ENCODE measurements at regions not wholly inside any gene's neighbourhood (a gene's known extent, or its start where the extent isn't known, plus 50 kb on each side); places are given as distances from the start of the nearest gene placed in this dataset.

DNA sequence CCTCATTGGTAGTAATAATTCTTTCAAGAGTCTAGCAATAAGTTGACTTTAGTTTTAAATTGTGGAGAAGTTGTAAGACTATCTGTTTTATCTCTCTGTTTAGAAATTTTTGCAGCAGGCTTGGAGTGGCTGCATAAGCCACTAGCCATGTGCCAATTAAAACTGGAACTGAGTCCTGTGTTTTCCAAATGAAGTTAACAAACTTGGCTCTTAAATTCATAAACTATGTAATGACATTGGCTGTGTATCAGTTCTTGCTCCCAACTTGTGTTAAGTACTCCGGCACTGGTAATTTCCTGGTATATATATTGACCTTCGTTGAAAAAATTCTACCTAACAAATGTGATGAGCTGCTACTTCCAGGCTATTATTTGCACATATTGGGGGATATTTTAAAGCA is 420.4 kb downstream of the GBA3 start:
- intact Hi-C loops (cut with DNase I, micrococcal nuclease) = no loop called here
- CTCF ChIA-PET = no interaction called here
- Histone ChIP-seq H3K9me3 (ENCODE audit: control insufficient read depth in 1 of 2, insufficient read depth in 1 of 2, low read length in 2 of 2) (no peaks in the 10 kb centered on the region), H3K4me3 (ENCODE audit: low read length) (no peak overlapping the region), H3K27ac (ENCODE audit: low read depth in 1 of 2, low read length in 2 of 2) (no peak overlapping the region), H3K4me1 (ENCODE audit: insufficient read depth, low read length) (no peaks in the 10 kb centered on the region), H3K27me3 (ENCODE audit: control insufficient read depth in 1 of 2, insufficient read depth in 2 of 2, low read length in 2 of 2) (no peaks in the 10 kb centered on the region), H3K36me3 (ENCODE audit: insufficient read depth, low read length) (no peaks in the 10 kb centered on the region)
- H3K27ac Mint-ChIP-seq = no peak overlapping the region
- POLR2A ChIA-PET = no interaction called here
- TF ChIP-seq, protein P1, sequence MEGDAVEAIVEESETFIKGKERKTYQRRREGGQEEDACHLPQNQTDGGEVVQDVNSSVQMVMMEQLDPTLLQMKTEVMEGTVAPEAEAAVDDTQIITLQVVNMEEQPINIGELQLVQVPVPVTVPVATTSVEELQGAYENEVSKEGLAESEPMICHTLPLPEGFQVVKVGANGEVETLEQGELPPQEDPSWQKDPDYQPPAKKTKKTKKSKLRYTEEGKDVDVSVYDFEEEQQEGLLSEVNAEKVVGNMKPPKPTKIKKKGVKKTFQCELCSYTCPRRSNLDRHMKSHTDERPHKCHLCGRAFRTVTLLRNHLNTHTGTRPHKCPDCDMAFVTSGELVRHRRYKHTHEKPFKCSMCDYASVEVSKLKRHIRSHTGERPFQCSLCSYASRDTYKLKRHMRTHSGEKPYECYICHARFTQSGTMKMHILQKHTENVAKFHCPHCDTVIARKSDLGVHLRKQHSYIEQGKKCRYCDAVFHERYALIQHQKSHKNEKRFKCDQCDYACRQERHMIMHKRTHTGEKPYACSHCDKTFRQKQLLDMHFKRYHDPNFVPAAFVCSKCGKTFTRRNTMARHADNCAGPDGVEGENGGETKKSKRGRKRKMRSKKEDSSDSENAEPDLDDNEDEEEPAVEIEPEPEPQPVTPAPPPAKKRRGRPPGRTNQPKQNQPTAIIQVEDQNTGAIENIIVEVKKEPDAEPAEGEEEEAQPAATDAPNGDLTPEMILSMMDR (IDR thresholded peaks at IDR 0.05) = no peak
- H3K4me3 Mint-ChIP-seq = no peak overlapping the region
- H3K4me1 Mint-ChIP-seq (ENCODE audit: low read depth) = no peaks in the 10 kb centered on the region
- no peaks in the 10 kb centered on the region for H3K9me3 Mint-ChIP-seq
- H3K36me3 Mint-ChIP-seq (ENCODE audit: low read depth) = no peaks in the 10 kb centered on the region
- DNase-seq (no peak), ATAC-seq (ENCODE audit: poor library complexity) (no peak)
- H3K27me3 Mint-ChIP-seq = no peaks in the 10 kb centered on the region

DNA sequence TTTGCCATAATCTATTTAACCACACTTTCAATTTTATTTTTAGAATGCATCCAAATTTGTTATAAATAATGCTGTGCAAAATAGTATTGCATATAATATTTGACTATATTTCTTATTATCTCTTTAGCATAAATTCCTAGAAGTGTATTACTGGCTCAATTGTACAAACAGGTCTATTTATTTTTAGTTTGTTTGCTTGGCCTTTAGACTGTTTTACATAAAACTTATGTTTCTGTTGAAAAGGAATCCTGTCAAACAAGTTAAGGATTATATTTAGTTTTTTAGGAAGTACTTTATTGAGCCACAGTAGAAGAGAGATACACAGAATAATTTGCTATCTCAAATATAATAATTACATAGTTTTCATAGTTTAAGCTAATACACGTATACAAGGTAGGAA is 413.8 kb downstream of the GBA3 start:
- Histone ChIP-seq H3K27me3 (ENCODE audit: control insufficient read depth in 1 of 2, insufficient read depth in 2 of 2, low read length in 2 of 2) (no peaks in the 10 kb centered on the region), H3K9me3 (ENCODE audit: control insufficient read depth in 1 of 2, insufficient read depth in 1 of 2, low read length in 2 of 2) (no peaks in the 10 kb centered on the region), H3K4me3 (ENCODE audit: low read length) (no peak overlapping the region), H3K27ac (ENCODE audit: low read depth in 1 of 2, low read length in 2 of 2) (no peak overlapping the region), H3K4me1 (ENCODE audit: insufficient read depth, low read length) (no peaks in the 10 kb centered on the region), H3K36me3 (ENCODE audit: insufficient read depth, low read length) (no peaks in the 10 kb centered on the region)
- ATAC-seq (ENCODE audit: poor library complexity) = no peak
- no peaks in the 10 kb centered on the region for H3K27me3 Mint-ChIP-seq
- intact Hi-C loops (cut with DNase I, micrococcal nuclease) = no loop called here
- no peak overlapping the region for H3K27ac Mint-ChIP-seq
- no peaks in the 10 kb centered on the region for H3K4me1 Mint-ChIP-seq (ENCODE audit: low read depth)
- TF ChIP-seq, protein P1 (IDR thresholded peaks at IDR 0.05) = no peak
- no peaks in the 10 kb centered on the region for H3K36me3 Mint-ChIP-seq (ENCODE audit: low read depth)
- H3K9me3 Mint-ChIP-seq = no peaks in the 10 kb centered on the region
- ChIA-PET CTCF (no interaction called here), POLR2A (no interaction called here)
- DNase-seq = no peak
- H3K4me3 Mint-ChIP-seq = no peak overlapping the region

DNA sequence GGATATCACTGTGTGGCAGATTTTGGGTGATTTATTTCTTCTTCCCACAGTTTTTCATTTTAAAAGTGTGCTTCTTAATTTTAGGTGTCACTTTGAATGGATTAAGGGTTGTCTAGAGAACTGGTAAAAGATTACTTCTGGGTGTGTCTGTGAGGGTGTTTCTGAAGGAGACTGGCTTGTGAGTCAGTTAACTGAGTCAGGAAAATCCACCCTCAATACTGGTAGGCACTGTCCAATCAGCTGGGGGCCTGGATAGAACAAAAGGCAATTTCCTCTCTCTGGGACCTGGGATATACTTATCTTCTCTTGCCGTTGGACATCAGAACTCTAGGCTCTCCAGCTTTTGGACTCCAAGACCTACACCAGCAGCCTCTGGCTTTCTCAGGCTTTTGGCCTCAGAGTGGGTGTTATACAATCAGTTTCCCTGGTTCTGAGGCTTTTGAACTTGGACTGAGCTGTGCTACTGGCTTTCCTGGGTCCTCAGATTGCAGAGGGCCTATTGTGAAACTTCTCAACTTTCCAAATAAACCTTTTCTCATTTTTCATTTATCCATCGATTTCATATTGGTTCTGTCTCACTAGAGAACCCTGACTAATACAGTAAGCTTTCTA is 413.1 kb downstream of the GBA3 start:
- ChIA-PET CTCF (no interaction called here), POLR2A (no interaction called here)
- TF ChIP-seq, protein P1 (IDR thresholded peaks at IDR 0.05) = no peak
- no peaks in the 10 kb centered on the region for H3K9me3 Mint-ChIP-seq
- Histone ChIP-seq H3K4me1 (ENCODE audit: insufficient read depth, low read length) (no peaks in the 10 kb centered on the region), H3K27ac (ENCODE audit: low read depth in 1 of 2, low read length in 2 of 2) (no peak overlapping the region), H3K36me3 (ENCODE audit: insufficient read depth, low read length) (no peaks in the 10 kb centered on the region), H3K27me3 (ENCODE audit: control insufficient read depth in 1 of 2, insufficient read depth in 2 of 2, low read length in 2 of 2) (no peaks in the 10 kb centered on the region), H3K9me3 (ENCODE audit: control insufficient read depth in 1 of 2, insufficient read depth in 1 of 2, low read length in 2 of 2) (no peaks in the 10 kb centered on the region), H3K4me3 (ENCODE audit: low read length) (no peak overlapping the region)
- H3K27me3 Mint-ChIP-seq = no peaks in the 10 kb centered on the region
- no peak overlapping the region for H3K27ac Mint-ChIP-seq
- no peaks in the 10 kb centered on the region for H3K36me3 Mint-ChIP-seq (ENCODE audit: low read depth)
- H3K4me3 Mint-ChIP-seq = no peak overlapping the region
- intact Hi-C loops (cut with DNase I, micrococcal nuclease) = no loop called here
- H3K4me1 Mint-ChIP-seq (ENCODE audit: low read depth) = no peaks in the 10 kb centered on the region
- ATAC-seq (ENCODE audit: poor library complexity) (no peak), DNase-seq (no peak)

Measured in CD4-positive, alpha-beta T cell (primary cell).